Amygdala (tissue), 56 donors: ENCODE measurements at regions not wholly inside any gene's neighbourhood (a gene's known extent, or its start where the extent isn't known, plus 50 kb on each side); places are given as distances from the start of the nearest gene placed in this dataset.
"Not testable (repeated sequence)": the region's sequence is repeated elsewhere in the genome, so short reads cannot be mapped to it uniquely, and the experiment has no call there.

Experiments used
- DNase-seq, 56 donors: peaks; one replicate each; lab custom pipeline; 2025; lab: John Stamatoyannopoulos, UW

DNA sequence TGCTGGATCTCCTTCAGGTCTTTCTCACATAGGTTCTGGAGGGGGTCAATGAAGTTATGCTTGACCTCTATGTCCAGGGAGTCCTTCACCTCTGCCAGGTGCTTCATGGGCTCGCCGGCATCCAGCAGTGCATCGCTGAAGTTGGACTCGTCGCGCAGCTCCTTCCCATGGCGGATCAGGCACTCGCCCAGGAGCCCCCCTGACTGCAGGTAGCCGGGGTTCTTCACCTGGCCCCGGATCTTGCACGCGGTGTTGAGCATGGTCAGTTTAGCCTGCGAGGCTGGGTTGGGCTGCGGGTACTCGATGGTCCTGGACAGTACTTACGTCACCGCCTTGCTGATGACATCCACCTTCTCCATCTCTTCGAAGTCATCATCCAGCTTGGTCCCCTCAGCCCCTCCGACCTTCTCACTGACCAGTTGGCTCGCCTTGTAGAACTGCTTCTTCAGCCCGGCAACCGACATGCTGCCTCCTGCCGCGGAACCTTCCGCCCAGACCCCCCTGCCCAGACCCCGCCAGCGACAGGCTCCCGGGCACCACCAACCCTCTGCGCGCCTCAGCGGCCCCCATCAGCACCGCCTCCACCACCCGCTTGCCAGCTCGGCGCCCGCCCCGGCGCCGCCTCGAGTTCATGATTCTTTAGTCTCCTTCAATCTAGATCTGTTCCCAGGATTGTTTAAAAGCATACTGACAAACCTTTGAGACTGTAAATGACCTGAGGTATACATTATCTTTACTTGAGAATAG is 99.8 kb downstream of the KPNA2 start:
- no peak for DNase-seq

DNA sequence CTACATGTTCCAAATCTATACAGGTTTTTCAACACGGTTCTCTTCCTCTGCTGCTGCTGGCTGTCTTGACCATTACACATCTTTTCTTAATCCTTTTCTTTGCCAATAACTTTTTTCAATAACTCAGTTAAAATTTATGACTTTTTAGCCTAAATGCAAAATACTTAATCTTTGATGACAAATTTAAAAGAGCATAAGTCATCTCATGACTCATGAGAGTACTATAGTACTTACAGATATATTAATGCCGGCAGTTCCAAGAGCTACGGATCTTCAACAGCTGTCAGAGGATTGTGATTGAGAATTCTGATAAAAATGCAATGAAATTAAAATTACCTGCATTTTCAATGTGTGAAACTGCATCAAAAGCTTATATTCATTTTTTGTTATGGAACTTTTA is 105.5 kb downstream of the KPNA2 start:
- DNase-seq: no peak

- DNase-seq: no peak
Measured at GRCh38 chr17:68142595-68142994, 105.2 kb upstream of the AMZ2 start.

- no peak for DNase-seq
Measured at GRCh38 chr17:68143425-68143824, 104.4 kb upstream of the AMZ2 start.

DNA sequence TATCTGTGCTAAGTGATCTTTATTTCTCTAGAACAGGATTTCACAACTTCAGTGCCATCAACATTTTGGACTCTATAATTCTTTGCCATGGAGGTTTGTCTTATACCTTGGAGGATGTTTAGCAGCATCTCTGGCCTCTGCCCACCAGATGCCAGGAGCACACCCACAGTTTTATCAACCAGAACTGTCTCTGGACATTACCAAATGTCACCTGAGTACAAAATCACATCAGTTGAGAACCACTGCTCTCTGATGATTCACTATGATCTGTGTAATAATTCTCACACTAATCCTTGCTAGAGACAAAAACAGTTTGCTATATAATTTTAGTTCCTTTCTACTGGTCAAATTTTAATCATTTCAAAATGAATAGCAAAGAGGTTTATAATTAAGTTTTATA is 102.8 kb upstream of the AMZ2 start:
- no peak for DNase-seq

DNA sequence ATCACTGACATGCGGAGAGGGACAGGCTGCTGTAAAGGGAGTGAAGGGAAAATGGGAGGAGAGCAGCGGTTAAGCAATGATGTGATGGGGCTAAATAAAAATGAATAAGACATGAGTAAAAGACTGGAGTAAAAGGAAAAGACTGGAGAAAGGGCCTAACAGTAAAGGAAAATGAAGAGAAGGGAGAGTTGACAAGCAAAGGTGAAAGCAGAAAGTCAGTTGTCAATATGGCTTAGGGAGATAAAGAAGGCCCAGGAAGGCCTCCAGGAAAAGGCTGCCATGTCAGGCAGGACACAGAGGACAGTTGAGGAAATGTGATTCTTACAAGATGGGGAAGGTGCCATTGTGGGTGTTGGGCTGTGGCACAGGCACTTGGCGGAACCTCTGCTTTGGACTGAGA is 98.9 kb upstream of the AMZ2 start:
- DNase-seq: no peak

DNA sequence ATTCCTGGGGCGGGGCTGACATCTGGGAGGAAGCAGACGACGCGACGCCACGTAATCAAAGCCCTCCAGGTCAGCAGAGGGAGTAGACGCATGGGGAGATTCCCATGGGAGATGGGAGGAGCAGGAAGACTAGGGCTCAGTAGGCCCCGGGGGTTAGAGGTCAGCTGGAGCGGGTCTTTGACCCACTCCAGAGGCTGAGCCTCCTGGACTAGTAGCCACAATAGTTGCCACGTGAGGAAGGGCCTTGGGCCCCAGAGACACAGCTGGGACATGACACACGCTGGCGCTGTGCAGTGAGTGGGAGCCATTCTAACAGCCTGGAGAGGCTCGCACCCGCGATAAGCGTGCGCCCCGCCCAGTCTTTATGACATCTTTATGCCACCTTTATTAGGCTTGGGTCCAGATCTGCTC is 95.7 kb upstream of the AMZ2 start:
- DNase-seq: no peak

DNA sequence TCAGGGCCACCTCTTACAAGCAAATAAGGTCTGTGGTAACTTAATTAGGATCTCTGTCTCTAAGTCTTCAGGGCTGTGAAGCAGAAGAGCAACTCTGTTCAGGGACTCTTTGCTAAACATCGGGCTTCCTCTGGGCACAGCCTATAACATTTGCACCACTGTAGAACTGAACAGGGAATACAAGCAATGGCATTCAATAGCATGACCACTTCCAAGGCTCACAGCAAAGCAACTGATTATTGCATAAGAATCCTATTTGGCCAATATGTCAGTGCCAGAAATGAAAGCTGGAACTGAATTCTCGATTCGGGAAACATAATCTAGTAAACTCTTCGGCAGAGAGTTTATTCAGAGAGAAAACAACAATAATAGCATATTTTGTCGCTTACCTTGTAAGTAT is 92.2 kb upstream of the AMZ2 start:
- DNase-seq: no peak

GRCh38 chr17:68161644-68162428 is 86.0 kb upstream of the AMZ2 start:
- DNase-seq: no peak

GRCh38 chr17:68168273-68169164 is 79.3 kb upstream of the AMZ2 start:
- not testable (repeated sequence) for DNase-seq

GRCh38 chr17:68169165-68169821 is 78.5 kb upstream of the AMZ2 start:
- DNase-seq: not testable (repeated sequence)

GRCh38 chr17:68169840-68170239 is 78.0 kb upstream of the AMZ2 start:
- DNase-seq: no peak

GRCh38 chr17:68170246-68170645 is 77.6 kb upstream of the AMZ2 start:
- DNase-seq: no peak

GRCh38 chr17:68172461-68172954 is 75.3 kb upstream of the AMZ2 start:
- DNase-seq: peak in 44 of 56 donors; percentile 2 to 78 (median 34)

DNA sequence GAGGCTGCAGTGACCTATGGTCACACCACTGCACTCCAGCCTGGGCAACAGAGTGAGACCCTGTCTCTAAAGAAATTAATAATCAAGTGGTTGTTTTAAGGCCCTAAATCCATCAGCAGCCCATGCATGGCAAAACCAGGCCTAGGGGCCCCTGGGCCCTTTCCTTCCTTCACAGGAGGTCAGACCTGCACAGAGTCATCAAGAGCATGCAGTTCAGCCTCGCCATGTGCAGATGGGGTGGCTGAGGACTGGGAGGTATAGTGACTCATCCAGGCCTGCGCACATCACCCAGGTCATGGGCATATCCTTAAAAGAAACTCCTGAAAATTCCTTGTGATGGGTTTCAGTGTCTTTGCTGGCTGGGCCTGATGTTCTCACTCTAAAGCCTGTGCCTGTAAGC is 72.4 kb upstream of the AMZ2 start:
- no peak for DNase-seq

GRCh38 chr17:68175905-68176304 is 71.9 kb upstream of the AMZ2 start:
- no peak for DNase-seq

GRCh38 chr17:68176718-68177117 is 71.1 kb upstream of the AMZ2 start:
- no peak for DNase-seq

DNA sequence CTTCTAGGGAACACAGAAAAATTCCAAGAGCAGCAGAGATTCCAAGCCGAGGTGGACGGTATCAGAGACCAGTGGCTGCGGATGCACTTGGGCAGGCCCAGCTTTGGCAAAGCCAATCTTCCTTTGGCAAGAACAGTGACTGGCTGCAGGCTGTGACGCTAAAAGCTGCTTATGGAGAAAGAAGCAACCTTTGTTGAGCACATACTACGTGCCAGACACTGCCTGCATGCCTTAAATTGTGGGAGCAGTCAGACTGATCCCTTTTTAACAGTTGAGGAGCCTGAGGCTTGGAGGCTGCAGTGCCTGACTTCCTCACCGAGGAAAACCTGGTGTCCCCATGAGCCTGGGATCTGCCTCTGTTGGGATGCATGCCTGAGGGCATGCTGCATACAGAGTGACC is 69.0 kb upstream of the AMZ2 start:
- no peak for DNase-seq

GRCh38 chr17:68179236-68179925 is 68.5 kb upstream of the AMZ2 start:
- no peak for DNase-seq

GRCh38 chr17:68179926-68180285 is 67.9 kb upstream of the AMZ2 start:
- no peak for DNase-seq
